Neural progenitor cell (in vitro differentiated cells): ENCODE measurements at regions not wholly inside any gene's neighbourhood (a gene's known extent, or its start where the extent isn't known, plus 50 kb on each side); places are given as distances from the start of the nearest gene placed in this dataset.

Experiments
- DNase-seq: peaks from one replicate; pipeline ENCODE4 v3.0.0-alpha.2; 2016; ENCODE audit warnings: low spot score
- H2AFZ ChIP-seq: fragments of 200-600 bp; sonication (generic); replicated peaks from 2 replicates; pipeline ENCODE4 v1.6.1; 2016; ENCODE audit warnings: antibody characterized with exemption
- H3F3A ChIP-seq: fragments of 200-600 bp; sonication (generic); 2 replicates; pipeline ENCODE4 v1.6.1; 2016; ENCODE audit warnings: antibody characterized with exemption, low read depth
- H3K27ac ChIP-seq: fragments of 200-600 bp; sonication (generic); 2 replicates; pipeline ENCODE4 v1.5.1; 2016; ENCODE audit warnings: mild to moderate bottlenecking
- H3K27me3 ChIP-seq: fragments of 200-600 bp; sonication (generic); 2 replicates; pipeline ENCODE4 v1.6.1; 2016; ENCODE audit warnings: mild to moderate bottlenecking, moderate library complexity
- H3K36me3 ChIP-seq: fragments of 200-600 bp; sonication (generic); 2 replicates; pipeline ENCODE4 v1.5.1; 2016
- H3K4me1 ChIP-seq: fragments of 200-600 bp; sonication (generic); 2 replicates; pipeline ENCODE4 v1.6.1; 2016; ENCODE audit warnings: mixed run types
- H3K4me2 ChIP-seq: fragments of 200-600 bp; sonication (generic); 2 replicates; pipeline ENCODE4 v1.6.1; 2016
- H3K4me3 ChIP-seq: fragments of 200-600 bp; sonication (generic); 2 replicates; pipeline ENCODE4 v1.5.1; 2016
- H3K79me2 ChIP-seq: fragments of 200-600 bp; sonication (generic); 2 replicates; pipeline ENCODE4 v1.6.1; 2016; ENCODE audit warnings: low read depth
- H3K9ac ChIP-seq: fragments of 200-600 bp; sonication (generic); 2 replicates; pipeline ENCODE4 v1.6.1; 2016
- H3K9me3 ChIP-seq: fragments of 200-600 bp; sonication (generic); 2 replicates; pipeline ENCODE4 v1.5.1; 2016; ENCODE audit warnings: low read depth
- H4K20me1 ChIP-seq: fragments of 200-600 bp; sonication (generic); 2 replicates; pipeline ENCODE4 v1.6.1; 2016; ENCODE audit warnings: low read depth
- H3K27ac Mint-ChIP-seq: 3 replicates; pipeline ENCODE4 v1.8.0; 2021; ENCODE audit warnings: mixed read lengths
- H3K27me3 Mint-ChIP-seq: 2 replicates; pipeline ENCODE4 v1.8.0; 2022; ENCODE audit warnings: low read depth, mild to moderate bottlenecking, inconsistent platforms, moderate library complexity, mixed read lengths; ENCODE audit not compliant: insufficient read depth
- H3K36me3 Mint-ChIP-seq: 3 replicates; pipeline ENCODE4 v1.8.0; 2021; ENCODE audit warnings: mixed read lengths
- H3K4me1 Mint-ChIP-seq: 3 replicates; pipeline ENCODE4 v1.8.0; 2021; ENCODE audit warnings: mixed read lengths
- H3K4me3 Mint-ChIP-seq: 3 replicates; pipeline ENCODE4 v1.8.0; 2021; ENCODE audit warnings: mild to moderate bottlenecking, moderate library complexity, mixed read lengths
- H3K9me3 Mint-ChIP-seq: 3 replicates; pipeline ENCODE4 v1.8.0; 2020; ENCODE audit warnings: mixed read lengths
- CTCF ChIP-seq: fragments of 200-600 bp; sonication (generic); IDR thresholded peaks from 2 replicates; pipeline ENCODE4 v1.5.1; 2017; ENCODE audit warnings: antibody characterized with exemption, mild to moderate bottlenecking
- EZH2 ChIP-seq: fragments of 200-600 bp; sonication (generic); IDR thresholded peaks from 2 replicates; pipeline ENCODE4 v1.6.1; 2017; ENCODE audit warnings: antibody characterized with exemption, mild to moderate bottlenecking, moderate library complexity
- EZH2phosphoT487 ChIP-seq: fragments of 200-600 bp; sonication (generic); IDR thresholded peaks from 2 replicates; pipeline ENCODE4 v1.6.1; 2017; ENCODE audit warnings: antibody characterized with exemption

- Histone ChIP-seq H4K20me1 (no peaks in the 10 kb centered on the region), H3K4me2 (no peak overlapping the region), H3K4me3 (no peak overlapping the region), H2AFZ (no peak overlapping the region), H3K4me1 (no peaks in the 10 kb centered on the region), H3F3A (no peaks in the 10 kb centered on the region), H3K9ac (no peak overlapping the region), H3K36me3 (no peaks in the 10 kb centered on the region), H3K27me3 (no peaks in the 10 kb centered on the region), H3K9me3 (no peaks in the 10 kb centered on the region), H3K27ac (no peak overlapping the region), H3K79me2 (no peaks in the 10 kb centered on the region)
- Mint-ChIP-seq H3K4me3 (no peak overlapping the region), H3K9me3 (peaks cover 16% of the 10 kb centered on the region), H3K27ac (no peak overlapping the region), H3K27me3 (peaks cover 6% of the 10 kb centered on the region), H3K36me3 (no peaks in the 10 kb centered on the region), H3K4me1 (no peaks in the 10 kb centered on the region)
- TF ChIP-seq EZH2phosphoT487 (no peak), EZH2 (no peak), CTCF (no peak)
- no peak for DNase-seq
These were observed 71.8 kb downstream of the IER5 start for GRCh38 chr1:181160322-181160721.

- Histone ChIP-seq H3K27me3 (no peaks in the 10 kb centered on the region), H3K36me3 (no peaks in the 10 kb centered on the region), H3K9ac (no peak overlapping the region), H3F3A (no peaks in the 10 kb centered on the region), H4K20me1 (no peaks in the 10 kb centered on the region), H3K4me1 (no peaks in the 10 kb centered on the region), H3K4me3 (no peak overlapping the region), H2AFZ (no peak overlapping the region), H3K4me2 (no peak overlapping the region), H3K9me3 (no peaks in the 10 kb centered on the region), H3K79me2 (no peaks in the 10 kb centered on the region), H3K27ac (no peak overlapping the region)
- Mint-ChIP-seq H3K9me3 (peaks cover 14% of the 10 kb centered on the region), H3K27me3 (peaks cover 7% of the 10 kb centered on the region), H3K27ac (peak overlapping the region; percentile 53), H3K4me3 (no peak overlapping the region), H3K4me1 (no peaks in the 10 kb centered on the region), H3K36me3 (no peaks in the 10 kb centered on the region)
- DNase-seq, result no peak
- no peak for TF ChIP-seq CTCF
- TF ChIP-seq EZH2phosphoT487, result no peak
- no peak for TF ChIP-seq EZH2
These were observed 72.7 kb downstream of the IER5 start for GRCh38 chr1:181160998-181161870.

GRCh38 chr1:181163662-181164061, 75.2 kb downstream of the IER5 start:
- Mint-ChIP-seq H3K4me3 (no peak overlapping the region), H3K36me3 (no peaks in the 10 kb centered on the region), H3K4me1 (peaks cover 3% of the 10 kb centered on the region), H3K27me3 (peaks cover 12% of the 10 kb centered on the region), H3K27ac (no peak overlapping the region), H3K9me3 (peaks cover 14% of the 10 kb centered on the region)
- H3F3A ChIP-seq, result no peaks in the 10 kb centered on the region
- DNase-seq, result no peak
- TF ChIP-seq EZH2 (no peak), EZH2phosphoT487 (no peak), CTCF (no peak)
- H3K4me3 ChIP-seq, result no peak overlapping the region
- H2AFZ ChIP-seq, result no peak overlapping the region
- no peaks in the 10 kb centered on the region for H4K20me1 ChIP-seq
- no peaks in the 10 kb centered on the region for H3K27me3 ChIP-seq
- no peak overlapping the region for H3K27ac ChIP-seq
- no peaks in the 10 kb centered on the region for H3K9me3 ChIP-seq
- no peak overlapping the region for H3K9ac ChIP-seq
- H3K79me2 ChIP-seq, result no peaks in the 10 kb centered on the region
- no peaks in the 10 kb centered on the region for H3K4me1 ChIP-seq
- H3K36me3 ChIP-seq, result no peaks in the 10 kb centered on the region
- no peak overlapping the region for H3K4me2 ChIP-seq
